HG02970 (cell line): ENCODE measurements at regions not wholly inside any gene's neighbourhood (a gene's known extent, or its start where the extent isn't known, plus 50 kb on each side); places are given as distances from the start of the nearest gene placed in this dataset.
"Not testable (repeated sequence)": the region's sequence is repeated elsewhere in the genome, so short reads cannot be mapped to it uniquely, and the experiment has no call there.

Experiments used
- ATAC-seq: cut with Tn5 transposase; IDR thresholded peaks from one replicate; pipeline ENCODE4 v1.9.1; 2021; ENCODE audit warnings: mild to moderate bottlenecking, moderate library complexity, moderate number of reproducible peaks; ENCODE audit not compliant: unreplicated experiment, low FRiP score

DNA sequence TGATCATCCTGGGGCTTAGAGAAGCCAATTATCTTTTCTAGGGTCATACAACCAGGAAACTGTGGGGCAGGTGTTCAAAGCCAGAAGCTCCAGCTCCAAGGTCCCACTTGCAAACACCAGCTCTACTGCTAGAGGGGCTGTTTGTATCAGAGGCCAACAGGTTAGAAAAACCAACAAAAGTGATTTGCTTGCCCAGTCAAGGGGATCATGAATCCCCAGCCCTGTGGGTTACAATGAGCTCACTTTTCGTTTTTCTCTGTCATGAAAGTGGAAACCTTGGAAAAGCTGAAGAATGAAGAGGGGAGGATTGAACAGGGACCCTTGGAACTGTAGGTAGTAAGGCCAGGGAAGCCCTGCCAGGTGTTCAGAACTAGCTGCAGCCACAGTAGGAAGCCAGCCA is 119.2 kb downstream of the SPP2 start:
- ATAC-seq: no peak

DNA sequence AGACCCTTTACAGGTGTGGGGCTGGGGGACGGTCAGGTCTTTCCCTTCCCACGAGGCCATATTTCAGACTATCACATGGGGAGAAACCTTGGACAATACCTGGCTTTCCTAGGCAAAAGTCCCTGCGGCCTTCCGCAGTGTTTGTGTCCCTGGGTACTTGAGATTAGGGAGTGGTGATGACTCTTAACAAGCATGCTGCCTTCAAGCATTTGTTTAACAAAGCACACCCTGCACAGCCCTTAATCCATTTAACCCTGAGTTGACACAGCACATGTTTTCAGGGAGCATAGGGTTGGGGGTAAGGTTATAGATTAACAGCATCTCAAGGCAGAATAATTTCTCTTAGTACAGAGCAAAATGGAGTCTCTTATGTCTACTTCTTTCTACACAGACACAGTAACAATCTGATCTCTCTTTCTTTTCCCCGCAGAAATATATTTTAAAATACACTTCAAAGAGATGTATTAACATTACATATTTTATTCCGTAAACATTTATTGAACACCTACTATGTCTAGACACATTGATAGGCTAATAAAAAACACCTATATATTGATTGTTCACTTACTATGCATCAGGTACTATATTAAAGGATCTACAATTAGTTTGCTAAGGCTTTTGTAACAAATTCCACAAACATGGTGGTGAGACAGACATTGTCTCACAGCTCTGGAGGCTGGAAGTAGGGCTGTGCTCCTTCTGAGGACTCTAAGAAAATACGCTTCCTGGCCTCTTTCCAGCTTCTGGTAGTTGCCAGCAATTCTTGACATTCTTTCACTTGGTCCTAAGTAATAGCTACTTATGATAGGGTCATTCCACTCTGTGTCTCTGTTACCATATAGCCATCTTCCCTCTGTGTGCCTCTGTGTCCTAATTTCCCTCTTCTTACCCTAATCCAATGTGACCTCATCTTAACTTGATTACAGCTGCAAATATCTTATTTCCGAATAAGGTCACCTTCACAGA is 118.4 kb downstream of the SPP2 start:
- not testable (repeated sequence) for ATAC-seq

DNA sequence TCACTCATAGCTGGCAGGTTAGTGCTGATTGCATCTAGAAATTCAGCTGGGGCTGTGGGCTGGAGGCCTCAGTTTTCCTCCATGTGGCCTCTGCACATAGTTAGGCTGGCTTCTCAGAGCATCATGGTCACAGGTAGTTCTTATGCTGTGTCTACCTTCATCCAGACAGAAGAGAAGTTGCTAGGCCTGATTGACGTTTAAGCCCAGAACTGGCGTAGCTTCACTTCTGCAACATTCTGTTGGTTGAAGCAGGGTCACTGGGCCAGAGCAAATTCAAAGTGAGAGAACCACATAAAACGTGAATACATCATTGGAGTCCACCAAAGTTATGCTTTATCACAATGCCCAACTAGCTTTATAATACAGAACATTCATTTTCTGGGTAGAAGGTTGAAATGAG is 116.0 kb downstream of the SPP2 start:
- no peak for ATAC-seq

DNA sequence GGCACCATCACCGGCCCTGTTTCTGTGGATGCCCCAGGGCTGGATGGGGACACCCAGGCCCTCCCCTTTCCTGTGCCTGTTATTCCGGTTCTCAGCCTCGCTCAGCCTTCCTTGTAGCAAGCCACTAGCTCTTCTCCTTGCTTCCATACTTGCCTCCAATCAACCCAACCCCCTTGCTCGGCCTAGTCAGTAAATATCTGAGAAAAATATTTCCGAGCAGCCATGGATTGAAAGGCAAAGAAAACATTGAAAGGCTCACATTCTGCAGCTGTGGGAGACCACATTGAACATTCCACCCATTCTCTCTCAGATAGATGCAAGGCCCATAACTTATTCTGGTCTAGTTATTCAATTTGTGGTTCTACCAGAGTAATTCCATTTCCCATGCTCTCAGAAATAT is 114.9 kb downstream of the SPP2 start:
- ATAC-seq: no peak

DNA sequence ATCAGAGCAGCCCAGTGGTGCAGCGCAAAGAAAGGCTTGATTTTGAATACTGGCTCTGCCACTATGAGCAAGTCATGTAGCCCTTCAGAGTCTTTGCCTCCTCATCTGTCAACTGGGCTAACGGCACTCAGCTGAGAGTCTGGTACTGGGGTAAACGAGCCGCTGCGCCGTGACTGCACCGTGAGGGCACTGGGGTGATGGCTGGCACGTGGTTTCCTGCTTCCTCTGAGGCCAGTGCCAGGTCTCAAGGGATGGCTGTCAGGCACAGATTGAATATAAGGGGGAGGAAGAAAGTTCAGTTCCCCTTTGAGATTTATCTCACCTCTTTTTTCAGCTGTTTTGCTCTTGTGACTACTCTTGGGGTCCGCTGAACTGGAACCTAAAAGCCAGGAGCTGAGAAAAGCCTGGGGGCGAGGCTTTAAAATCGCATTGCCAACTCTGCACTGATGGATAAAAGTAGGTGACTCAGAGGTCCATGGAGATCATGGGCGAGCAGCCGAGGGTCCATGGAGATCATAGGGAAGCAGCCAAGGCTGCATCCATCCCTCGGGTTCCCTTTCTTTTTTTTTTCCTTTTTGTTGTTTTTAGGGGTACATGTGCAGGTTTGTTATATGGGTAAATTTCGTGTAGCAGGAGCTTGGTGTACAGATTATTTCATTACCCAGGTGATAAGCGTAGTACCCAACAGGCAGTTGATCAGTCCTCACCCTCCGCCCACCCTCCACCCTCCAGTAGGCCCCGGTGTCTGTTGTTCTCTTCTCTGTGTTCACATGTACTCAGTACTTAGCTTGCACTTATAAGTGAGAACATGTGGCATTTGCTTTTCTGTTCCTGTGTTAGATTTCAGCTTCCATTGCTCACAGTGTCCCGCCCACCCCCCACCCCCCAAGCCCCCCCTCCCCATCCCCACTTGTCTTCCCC is 114.3 kb downstream of the SPP2 start:
- ATAC-seq: no peak

DNA sequence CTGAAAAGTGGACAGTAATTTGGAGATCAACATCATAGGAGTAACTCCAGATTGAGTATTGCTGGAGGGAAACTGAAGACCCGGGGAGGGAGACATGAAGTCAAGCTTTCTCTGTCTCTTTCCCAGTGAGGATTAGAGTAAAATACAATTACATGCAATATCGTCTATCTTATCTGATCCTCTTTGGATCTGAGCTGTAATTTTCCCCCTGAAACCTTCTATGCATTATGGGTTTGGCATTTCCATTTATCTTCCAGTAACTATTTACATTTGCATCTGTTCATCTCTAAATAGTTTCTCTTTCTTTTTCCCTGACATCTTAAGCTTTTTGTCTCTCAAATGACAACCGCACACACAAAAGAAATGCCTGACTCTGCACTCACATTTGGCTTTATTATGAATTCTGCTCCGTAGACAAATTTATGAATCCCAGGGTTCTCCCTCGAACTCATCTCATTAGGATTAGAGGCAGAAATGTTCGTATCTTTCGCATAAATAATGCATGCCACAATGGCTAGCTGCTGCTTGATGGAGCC is 113.1 kb downstream of the SPP2 start:
- no peak for ATAC-seq

DNA sequence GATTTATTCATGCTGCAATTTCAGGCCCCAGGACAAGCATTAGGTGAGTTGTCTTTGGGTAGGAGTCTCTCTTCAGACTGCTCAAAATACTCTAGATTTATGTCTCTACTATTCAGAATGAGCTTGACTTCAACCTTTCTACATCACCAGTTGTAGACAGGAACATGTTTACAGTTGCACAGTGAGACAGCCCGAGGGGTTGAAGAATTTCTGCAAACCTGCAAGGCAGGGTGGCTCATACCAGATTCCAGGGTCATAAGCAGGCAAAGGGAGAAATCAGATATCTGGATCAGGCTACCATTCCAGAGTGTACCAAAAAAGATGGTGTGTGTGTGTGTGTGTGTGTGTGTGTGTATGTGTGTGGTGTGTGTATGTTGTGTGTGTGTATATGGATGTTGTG is 112.4 kb downstream of the SPP2 start:
- no peak for ATAC-seq

DNA sequence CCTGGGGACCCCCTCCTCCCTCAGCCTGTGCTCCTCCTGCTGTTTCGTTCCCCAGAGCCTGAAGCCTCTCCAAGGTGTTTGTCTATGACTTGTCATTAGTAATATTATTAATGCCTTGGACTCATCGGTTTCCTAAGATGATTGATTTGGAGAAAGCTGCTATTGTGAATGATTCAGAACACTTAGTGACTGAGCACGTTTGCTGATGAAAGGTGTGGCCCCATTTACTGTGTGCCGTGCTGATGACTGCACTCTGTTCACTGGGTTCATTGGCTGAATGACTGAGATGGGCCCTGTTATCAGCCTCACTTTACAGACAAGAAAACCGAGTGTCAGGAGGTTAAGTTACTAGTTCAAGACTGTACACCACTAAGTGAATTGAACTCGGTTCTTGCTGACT is 111.4 kb downstream of the SPP2 start:
- ATAC-seq: no peak

DNA sequence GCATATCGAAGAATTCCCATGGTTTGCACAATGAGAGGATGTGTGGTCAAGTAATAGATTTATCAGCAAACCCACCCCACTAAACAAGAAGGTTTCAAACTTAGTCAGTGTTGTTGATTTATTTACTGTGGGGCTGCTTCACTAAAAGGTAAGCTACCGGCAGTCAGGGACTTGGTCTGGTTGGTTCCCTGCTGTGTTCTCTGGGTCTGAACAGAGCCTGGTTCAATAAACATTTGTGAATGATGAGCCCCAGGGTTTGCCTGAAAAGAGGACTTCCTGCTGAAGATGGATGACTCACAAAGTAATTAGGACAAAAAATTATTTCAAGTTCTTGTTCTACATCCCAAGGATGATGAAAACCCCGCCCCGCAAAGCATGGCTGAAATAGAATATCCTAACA is 108.3 kb downstream of the SPP2 start:
- ATAC-seq: no peak

DNA sequence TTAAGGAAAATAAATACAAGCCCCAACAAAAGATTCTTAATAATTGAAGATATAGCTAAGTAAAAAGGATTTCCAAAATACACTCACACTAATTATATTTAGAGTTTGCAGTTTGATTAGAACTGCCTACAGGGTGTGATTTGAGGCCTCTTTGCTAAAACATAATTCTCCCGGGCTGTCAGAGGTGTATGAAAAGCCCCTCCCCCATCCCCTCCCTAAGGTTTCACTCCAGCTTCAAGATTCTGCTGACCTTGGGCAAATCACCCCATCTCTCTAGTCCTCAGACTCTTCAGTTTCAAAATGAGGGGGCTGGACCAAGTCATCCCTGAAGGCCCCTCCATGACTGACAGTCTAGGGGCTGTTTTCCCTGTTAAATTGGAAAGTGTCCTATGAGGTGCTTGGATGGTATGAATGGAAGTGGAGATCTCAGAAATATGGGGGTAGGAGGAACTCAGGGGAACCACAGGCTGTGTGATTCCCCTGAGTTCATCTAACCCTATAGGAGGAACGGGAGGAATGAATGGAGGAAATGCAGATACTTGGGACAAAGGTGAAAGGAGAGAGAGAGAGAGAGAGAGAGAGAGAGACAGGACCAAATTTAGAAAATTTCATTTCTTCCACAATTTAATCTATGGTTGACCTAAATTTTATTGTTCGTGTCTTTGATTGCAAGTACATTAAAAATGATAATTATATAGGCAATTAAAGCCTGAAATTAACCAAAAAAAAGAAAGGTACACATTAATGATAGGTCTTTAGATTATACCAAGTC is 107.5 kb downstream of the SPP2 start:
- ATAC-seq: no peak

DNA sequence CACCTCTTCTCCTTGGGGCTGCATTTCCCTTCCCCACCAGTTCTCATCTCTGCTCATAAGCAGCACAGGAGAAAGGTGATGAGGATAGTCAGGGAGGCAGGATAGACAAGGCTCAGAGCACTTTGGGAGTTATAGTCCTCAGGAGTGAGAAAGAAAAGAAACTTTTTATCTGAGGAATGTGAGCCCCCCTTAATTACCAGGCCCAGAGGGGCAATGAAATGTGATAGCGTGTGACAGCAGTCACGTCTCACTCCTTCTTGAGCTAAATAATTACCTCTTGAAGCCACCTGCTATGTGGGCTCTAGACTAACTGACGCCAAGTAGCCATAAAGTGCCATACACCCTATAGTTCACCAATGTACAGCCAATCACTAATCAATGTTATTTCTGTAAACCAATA is 105.8 kb downstream of the SPP2 start:
- ATAC-seq: no peak

DNA sequence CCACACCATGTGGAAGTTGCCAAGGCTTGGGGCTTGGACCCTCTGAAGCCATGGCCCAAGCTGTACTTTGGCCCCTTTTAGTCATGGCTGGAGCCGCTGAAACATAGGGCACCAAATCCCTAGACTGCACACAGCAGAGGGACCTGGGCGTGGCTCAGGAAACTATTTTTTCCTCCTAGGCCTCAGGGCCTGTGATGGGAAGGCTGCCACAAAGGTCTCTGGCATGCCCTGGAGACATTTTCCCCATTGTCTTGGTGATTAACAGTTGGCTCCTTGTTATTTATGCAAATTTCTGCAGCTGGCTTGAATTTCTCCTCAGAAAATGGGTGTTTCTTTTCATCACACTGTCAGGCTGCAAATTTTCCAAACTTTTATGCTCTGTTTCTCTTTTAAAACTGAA is 102.3 kb downstream of the SPP2 start:
- ATAC-seq: not testable (repeated sequence)

DNA sequence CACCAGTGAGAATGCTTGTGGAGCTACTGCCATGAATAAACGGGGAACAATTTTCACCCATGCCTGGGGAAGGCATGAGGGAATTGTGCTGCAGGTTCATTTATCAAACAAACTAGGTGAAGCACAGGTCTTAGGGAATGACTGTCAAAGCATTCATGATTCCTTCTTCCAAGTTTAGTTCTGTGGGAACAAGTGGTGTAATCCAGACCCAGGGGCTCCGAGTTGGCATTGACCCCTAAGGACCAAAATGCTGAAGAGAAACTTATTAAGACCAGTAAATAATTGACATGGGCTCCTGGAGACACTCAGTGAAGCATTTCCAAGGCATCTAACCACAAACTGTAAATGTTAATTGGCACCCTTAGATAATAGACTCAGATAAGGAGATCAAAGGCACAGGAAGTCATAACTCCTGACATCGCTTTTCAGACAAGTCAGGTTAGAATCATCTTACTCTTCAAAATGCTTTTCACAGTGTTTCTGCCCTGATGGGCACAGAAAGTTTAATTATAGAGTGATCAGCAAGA is 96.9 kb downstream of the SPP2 start:
- ATAC-seq: no peak

DNA sequence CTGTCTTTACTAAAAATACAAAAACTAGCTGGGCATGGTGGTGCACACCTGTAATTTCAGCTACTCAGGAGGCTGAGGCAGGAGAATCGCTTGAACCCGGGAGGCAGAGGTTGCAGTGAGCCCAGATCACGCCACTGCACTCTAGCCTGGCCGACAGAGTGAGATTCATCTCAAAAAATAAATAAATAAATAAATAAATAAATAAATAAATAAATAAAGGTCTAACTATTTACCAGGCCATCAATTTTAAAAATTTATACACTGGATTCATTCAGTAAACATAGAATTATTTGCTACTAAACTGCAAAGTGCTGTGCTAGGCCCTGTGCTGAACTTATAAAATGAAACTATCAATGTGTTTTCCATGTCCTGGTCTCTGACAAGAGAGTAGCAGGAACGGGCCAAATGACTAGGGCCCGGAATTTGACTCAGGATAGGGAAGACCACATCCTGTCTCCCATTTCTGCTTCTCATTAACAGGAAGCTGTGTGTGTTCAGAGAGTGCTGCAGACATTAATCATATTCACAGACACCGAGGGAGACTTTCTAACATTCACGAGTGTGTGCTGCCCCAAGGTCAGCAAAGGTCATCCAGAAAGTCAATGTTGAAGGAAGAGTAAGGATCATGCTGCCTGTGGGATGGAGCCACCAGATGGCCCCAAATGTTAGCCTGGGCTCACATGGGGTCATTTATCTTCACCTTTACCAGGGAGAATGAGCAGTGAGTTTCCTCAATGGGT is 95.8 kb downstream of the SPP2 start:
- no peak for ATAC-seq

DNA sequence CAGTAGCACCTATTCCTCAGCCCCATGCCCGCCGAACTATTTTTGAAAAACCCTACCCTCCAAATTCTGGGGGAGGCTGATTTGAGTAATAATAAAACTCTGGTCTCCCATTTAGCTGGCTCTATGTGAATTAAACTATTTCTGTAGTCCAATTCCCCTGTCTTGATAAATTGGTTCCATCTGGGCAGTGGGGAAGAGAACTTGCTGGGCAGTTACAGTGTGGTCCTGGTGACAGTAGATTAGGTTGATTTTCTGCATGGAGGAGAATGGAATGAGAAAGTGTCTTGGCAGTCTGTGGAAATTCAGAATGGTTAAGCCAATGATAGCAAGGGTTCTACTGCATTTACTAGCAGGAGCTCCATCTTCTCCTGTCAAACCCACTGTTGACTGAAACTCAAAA is 95.0 kb downstream of the SPP2 start:
- no peak for ATAC-seq

DNA sequence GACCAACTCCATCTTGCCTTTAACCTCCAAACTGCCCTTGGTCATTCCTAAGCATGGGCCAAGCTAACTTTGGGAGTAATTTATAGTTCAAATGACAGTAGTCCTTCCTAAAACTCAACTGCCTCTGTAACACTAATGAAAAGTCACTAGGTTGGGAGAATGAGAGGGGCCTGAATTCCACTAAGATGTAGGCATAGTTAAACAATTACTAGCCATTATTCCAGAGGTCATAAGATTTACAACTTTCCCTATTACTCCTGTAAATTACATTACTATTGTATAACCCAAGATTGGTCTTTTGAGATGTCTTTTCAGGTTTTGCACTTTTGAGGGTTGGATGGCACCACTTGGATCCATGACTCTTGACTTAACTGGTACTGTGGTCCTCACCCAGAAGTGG is 94.6 kb downstream of the SPP2 start:
- no peak for ATAC-seq

DNA sequence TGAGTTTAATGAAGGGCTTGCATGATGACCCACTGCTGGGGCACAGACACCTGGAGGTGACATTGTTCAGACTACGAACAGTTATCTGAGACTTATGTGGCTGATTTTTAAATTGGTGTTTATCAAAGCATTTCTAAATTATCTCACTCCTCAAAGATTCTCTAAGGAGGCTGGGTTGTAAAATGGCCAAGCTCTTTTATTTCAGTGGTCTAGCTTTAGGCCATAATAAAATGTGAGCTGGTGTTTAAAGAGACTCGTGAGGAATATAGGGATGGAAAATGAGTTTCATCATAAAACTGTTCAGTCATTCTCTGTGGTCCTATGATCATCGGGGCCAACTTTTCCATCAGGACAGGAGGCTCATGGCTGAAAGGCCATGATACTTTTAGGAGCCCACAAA is 93.4 kb downstream of the SPP2 start:
- ATAC-seq: no peak

DNA sequence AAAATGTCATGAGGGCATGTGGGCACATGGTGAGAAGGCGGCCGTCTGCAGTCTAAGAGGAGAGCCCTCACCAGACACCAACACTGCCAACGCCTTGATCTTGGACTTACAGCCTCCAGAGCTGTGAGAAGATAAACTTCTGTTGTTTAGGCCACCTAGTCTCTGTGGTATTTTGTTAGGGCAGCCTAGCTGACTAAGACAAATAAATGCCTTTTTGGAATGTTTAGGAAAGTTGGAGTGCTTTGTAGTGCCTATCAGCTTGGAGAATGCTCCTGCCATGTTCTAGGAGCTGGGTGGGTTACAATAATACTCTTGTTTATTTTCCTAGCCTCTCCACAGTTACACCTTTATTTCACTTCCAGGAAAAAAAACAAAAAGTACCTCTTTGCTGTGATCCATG is 92.0 kb downstream of the SPP2 start:
- ATAC-seq: no peak

DNA sequence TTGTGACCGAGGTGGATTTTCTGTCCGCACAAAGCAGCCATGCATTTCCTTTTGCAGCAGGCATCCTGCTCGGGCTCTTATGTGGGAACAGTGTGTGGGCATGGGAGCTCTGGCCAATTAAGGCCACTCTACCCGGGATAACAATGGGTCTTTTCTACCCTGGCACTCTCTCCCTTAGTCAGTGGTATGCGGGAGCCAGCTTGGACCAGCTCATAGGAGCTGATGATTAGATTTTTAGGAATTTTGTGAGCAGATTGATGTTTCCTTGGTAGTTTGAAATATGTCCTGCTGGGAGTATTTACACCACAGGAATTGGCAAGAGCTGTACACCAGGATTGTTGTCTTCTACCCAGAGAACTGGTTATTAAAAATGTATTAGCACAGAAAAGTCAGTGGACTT is 89.3 kb downstream of the SPP2 start:
- ATAC-seq: no peak
